ENCODE measurements at regions not wholly inside any gene's neighbourhood (a gene's known extent, or its start where the extent isn't known, plus 50 kb on each side); places are given as distances from the start of the nearest gene placed in this dataset.

GRCh38 chr3:177514611-177515499, 317.6 kb upstream of the TBL1XR1 start:
- Histone ChIP-seq H3K4me1 (peaks cover 0 to 10% (median 4%) of the 10 kb centered on the region in 4 donors), H3K27me3 (no peaks in the 10 kb centered on the region), H3K4me3 (no peak overlapping the region), H3K9me3 (no peaks in the 10 kb centered on the region), H3K27ac (no peak overlapping the region), H3K36me3 (no peaks in the 10 kb centered on the region)
- 99% methylated on average over 9 of the region's 9 CpGs for WGBS (ENCODE audit: insufficient coverage, low coverage, low lambda C conversion rate, missing lambda C conversion rate)
- DNase-seq = no peak
- TF ChIP-seq CTCF (IDR thresholded peaks at IDR 0.05) (no peak), POLR2A (IDR thresholded peaks at IDR 0.05) (no peak)
- intact Hi-C loops (cut with DNase I) = no loop called here
- peak in 1 of 4 donors; percentile 37 for ATAC-seq

DNA sequence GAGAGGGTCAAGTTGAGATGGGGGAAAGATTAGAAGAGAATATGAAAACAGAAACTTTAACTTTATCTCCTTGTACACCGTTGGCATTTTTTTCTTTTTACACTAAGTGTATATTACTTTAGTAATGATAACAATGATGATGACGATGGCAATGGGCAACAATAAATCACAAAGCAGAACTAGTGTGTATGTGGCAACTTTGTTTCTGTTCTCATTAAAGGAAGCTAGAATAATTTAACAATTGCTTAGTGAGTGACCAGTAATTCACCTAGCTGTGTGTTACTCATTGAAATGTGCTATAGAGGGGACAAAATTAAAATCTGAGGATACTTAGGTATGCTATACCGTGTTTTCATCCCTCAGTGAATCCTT, 318.5 kb upstream of the TBL1XR1 start:
- TF ChIP-seq CTCF (IDR thresholded peaks at IDR 0.05) (no peak), POLR2A (IDR thresholded peaks at IDR 0.05) (no peak)
- no peaks in the 10 kb centered on the region for H3K36me3 ChIP-seq
- DNase-seq (no peak), ATAC-seq (no peak)
- no peaks in the 10 kb centered on the region for H3K27me3 ChIP-seq
- H3K4me3 ChIP-seq = no peak overlapping the region
- WGBS (ENCODE audit: insufficient coverage, low coverage, low lambda C conversion rate, missing lambda C conversion rate) = 48% methylated on average over 3 of the region's 3 CpGs
- H3K4me1 ChIP-seq = peaks cover 0 to 10% (median 4%) of the 10 kb centered on the region in 4 donors
- H3K9me3 ChIP-seq = no peaks in the 10 kb centered on the region
- H3K27ac ChIP-seq = no peak overlapping the region
- intact Hi-C loops (cut with DNase I) = no loop called here

GRCh38 chr3:177516158-177517011, 319.1 kb upstream of the TBL1XR1 start:
- 51% methylated on average over 11 of the region's 14 CpGs for WGBS (ENCODE audit: insufficient coverage, low coverage, low lambda C conversion rate, missing lambda C conversion rate)
- Histone ChIP-seq H3K36me3 (no peaks in the 10 kb centered on the region), H3K27ac (no peak overlapping the region), H3K4me1 (peaks cover 0 to 10% (median 4%) of the 10 kb centered on the region in 4 donors), H3K27me3 (no peaks in the 10 kb centered on the region), H3K4me3 (no peak overlapping the region), H3K9me3 (no peaks in the 10 kb centered on the region)
- ATAC-seq (peak; percentile 61 to 82 (median 66)), DNase-seq (peak in 1 of 3 donors; percentile 29)
- no peak for TF ChIP-seq CTCF (IDR thresholded peaks at IDR 0.05)
- intact Hi-C loops (cut with DNase I) = no loop called here

DNA sequence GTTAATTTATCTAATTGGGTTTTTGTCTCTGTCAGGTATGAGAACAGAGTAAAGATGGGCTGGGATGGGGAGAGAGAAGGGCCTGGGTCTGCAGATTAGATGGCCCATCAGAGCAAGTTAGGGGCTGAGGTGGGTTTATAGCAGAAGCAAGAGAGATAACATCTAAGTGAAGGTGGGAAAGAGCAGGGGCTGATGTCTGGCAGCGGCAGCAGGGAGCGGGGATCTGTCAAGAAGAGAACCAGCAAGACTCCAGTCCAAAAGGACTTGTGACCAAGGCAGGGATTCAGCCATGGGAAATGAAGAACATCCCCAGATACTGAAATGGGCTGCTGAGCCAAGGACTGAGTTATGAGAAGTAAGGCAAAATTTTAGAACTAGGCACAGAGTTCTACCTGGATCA, 320.6 kb upstream of the TBL1XR1 start:
- peaks cover 0 to 10% (median 4%) of the 10 kb centered on the region in 4 donors for H3K4me1 ChIP-seq
- H3K27me3 ChIP-seq = no peaks in the 10 kb centered on the region
- no peak overlapping the region for H3K27ac ChIP-seq
- H3K36me3 ChIP-seq = no peaks in the 10 kb centered on the region
- ATAC-seq (no peak), DNase-seq (no peak)
- WGBS (ENCODE audit: insufficient coverage, low coverage, low lambda C conversion rate, missing lambda C conversion rate) = 94% methylated on average over 2 of the region's 2 CpGs
- TF ChIP-seq POLR2A (IDR thresholded peaks at IDR 0.05) (no peak), CTCF (IDR thresholded peaks at IDR 0.05) (no peak)
- no peak overlapping the region for H3K4me3 ChIP-seq
- intact Hi-C loops (cut with DNase I) = no loop called here
- H3K9me3 ChIP-seq = no peaks in the 10 kb centered on the region
